ENCODE measurements at regions not wholly inside any gene's neighbourhood (a gene's known extent, or its start where the extent isn't known, plus 50 kb on each side); places are given as distances from the start of the nearest gene placed in this dataset.

DNA sequence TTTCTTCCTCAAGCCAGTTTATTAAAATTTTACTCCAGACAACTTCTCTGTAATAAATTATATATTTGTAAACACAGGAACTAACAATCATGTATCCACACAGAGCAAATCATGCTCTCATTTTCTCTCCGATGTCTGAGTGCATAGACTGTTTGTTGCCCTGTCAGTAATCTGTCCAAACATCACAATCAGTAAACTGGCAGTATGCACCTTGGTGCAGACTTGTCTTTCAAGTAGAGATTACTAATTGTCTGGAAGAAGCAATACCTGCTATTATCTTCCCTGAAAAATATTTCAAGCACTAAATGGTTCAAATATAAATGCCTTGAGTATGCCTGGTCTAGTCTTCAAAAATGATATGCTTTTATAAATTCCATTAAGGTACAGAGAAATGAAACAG lies 1260.9 kb downstream of the C4orf33 start:
- H3K4me2 ChIP-seq (ENCODE audit: insufficient read depth, low read length): no peak overlapping the region
- no peaks in the 10 kb centered on the region for H3K79me2 ChIP-seq (ENCODE audit: control insufficient read depth, insufficient read depth, low read length)
- ATAC-seq (no peak), DNase-seq (ENCODE audit: extremely low read depth in 1 of 4, low spot score in 3 of 4) (no peak), FAIRE-seq (no peak)
- intact Hi-C loops (cut with micrococcal nuclease): no loop called here
- no peaks in the 10 kb centered on the region for H3K27me3 ChIP-seq (ENCODE audit: control insufficient read depth in 2 of 2, insufficient read depth in 2 of 2, low read length in 2 of 2)
- H4K20me1 ChIP-seq (replicated peaks; ENCODE audit: control insufficient read depth, insufficient read depth, low read length): no peaks in the 10 kb centered on the region
- H3K9ac ChIP-seq (ENCODE audit: insufficient read depth in 1 of 2, low read depth in 2 of 2, low read length in 2 of 2): no peak overlapping the region
- no peak overlapping the region for H3K27ac ChIP-seq (ENCODE audit: extremely low read depth, low read depth, low read length)
- no peak for TF ChIP-seq KHSRP (IDR thresholded peaks at IDR 0.05)
- TF ChIP-seq ZNF785 (CRISPR knock-in tag; IDR thresholded peaks at IDR 0.05): no peak
- TF ChIP-seq GATA2 (CRISPR knock-in tag; IDR thresholded peaks at IDR 0.05): no peak
- TF ChIP-seq ZNF507 (tag; conservative IDR thresholded peaks at IDR 0.05): no peak
- no peak for TF ChIP-seq ZBTB12 (CRISPR knock-in tag; IDR thresholded peaks at IDR 0.05)
- no peak for TF ChIP-seq ZNF639 (CRISPR knock-in tag; conservative IDR thresholded peaks at IDR 0.05 in 1 of 2, IDR thresholded peaks at IDR 0.05 in 1 of 2)
- TF ChIP-seq PTTG1 (tag; IDR thresholded peaks at IDR 0.05; ENCODE audit: low read depth): no peak
- TF ChIP-seq OTX1 (CRISPR knock-in tag; IDR thresholded peaks at IDR 0.05): no peak
- TF ChIP-seq SMARCA5 (IDR thresholded peaks at IDR 0.05): no peak
- TF ChIP-seq MYNN (IDR thresholded peaks at IDR 0.05): no peak
- no peak for TF ChIP-seq MYNN (CRISPR knock-in tag; IDR thresholded peaks at IDR 0.05)
- TF ChIP-seq ZFX (CRISPR knock-in tag; IDR thresholded peaks at IDR 0.05): no peak
- no peak for TF ChIP-seq POLR2AphosphoS5 (IDR thresholded peaks at IDR 0.05; ENCODE audit: control insufficient read depth, insufficient read depth, low read depth, low read length)
- TF ChIP-seq CSDE1 (IDR thresholded peaks at IDR 0.05): no peak
- no peak for TF ChIP-seq CXXC5 (CRISPR knock-in tag; IDR thresholded peaks at IDR 0.05)
- no peaks in the 10 kb centered on the region for H3K4me1 ChIP-seq (replicated peaks in 1 of 2; ENCODE audit: control insufficient read depth in 2 of 2, insufficient read depth in 2 of 2, low read length in 2 of 2)
- no peak overlapping the region for H3K4me3 ChIP-seq
- no peak overlapping the region for H2AFZ ChIP-seq (ENCODE audit: low read depth, low read length)
- CTCF ChIA-PET (ENCODE audit: low intra/inter-chr PET ratio): no interaction called here
- in situ Hi-C loops (cut with MboI): no loop called here
- WGBS (ENCODE audit: insufficient coverage, low coverage, missing lambda C conversion rate): 0% methylated on average over 1 of the region's 1 CpG
- no peaks in the 10 kb centered on the region for H3K9me1 ChIP-seq (ENCODE audit: control insufficient read depth, insufficient read depth, low read length)
- H3K36me3 ChIP-seq (ENCODE audit: control insufficient read depth, insufficient read depth, low read length): no peaks in the 10 kb centered on the region
- H3K9me3 ChIP-seq (replicated peaks; ENCODE audit: control insufficient read depth, insufficient read depth, low read depth, low read length): no peaks in the 10 kb centered on the region
- POLR2A ChIA-PET: no interaction called here
- BruUV-seq (replicated peaks): no TSS peak
